ENCODE measurements at regions not wholly inside any gene's neighbourhood (a gene's known extent, or its start where the extent isn't known, plus 50 kb on each side); places are given as distances from the start of the nearest gene placed in this dataset.
"Not testable (repeated sequence)": the region's sequence is repeated elsewhere in the genome, so short reads cannot be mapped to it uniquely, and the experiment has no call there.

DNA sequence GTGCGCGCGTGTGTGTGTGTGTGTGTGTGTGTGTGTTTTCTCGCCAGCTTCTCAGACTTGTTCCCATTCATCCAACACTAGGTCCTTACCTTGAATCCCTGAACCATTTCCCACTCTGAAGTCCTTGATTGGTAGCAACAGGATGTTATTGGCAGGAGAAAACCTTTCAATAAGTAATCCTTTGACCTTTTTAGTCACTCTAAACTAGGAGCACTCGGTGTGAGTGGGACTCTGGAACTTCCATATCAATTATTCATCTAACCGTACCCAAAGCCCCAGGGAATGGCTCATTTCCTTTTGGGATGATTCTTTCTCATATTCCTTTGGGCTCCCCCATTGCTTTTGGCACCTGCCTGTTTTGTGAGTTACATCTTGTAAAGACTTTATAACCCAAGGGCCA, 140.2 kb upstream of the SPRED1 start:
- Histone ChIP-seq H3K36me3 (no peaks in the 10 kb centered on the region), H3K27ac (no peak overlapping the region), H3K27me3 (no peaks in the 10 kb centered on the region), H3K4me3 (no peak overlapping the region), H3K9me3 (no peaks in the 10 kb centered on the region), H3K4me1 (no peaks in the 10 kb centered on the region)
- TF ChIP-seq POLR2AphosphoS5 (IDR thresholded peaks at IDR 0.05) (no peak), EP300 (IDR thresholded peaks at IDR 0.05) (no peak), POLR2A (IDR thresholded peaks at IDR 0.05) (no peak)
- TF ChIP-seq, protein P1, sequence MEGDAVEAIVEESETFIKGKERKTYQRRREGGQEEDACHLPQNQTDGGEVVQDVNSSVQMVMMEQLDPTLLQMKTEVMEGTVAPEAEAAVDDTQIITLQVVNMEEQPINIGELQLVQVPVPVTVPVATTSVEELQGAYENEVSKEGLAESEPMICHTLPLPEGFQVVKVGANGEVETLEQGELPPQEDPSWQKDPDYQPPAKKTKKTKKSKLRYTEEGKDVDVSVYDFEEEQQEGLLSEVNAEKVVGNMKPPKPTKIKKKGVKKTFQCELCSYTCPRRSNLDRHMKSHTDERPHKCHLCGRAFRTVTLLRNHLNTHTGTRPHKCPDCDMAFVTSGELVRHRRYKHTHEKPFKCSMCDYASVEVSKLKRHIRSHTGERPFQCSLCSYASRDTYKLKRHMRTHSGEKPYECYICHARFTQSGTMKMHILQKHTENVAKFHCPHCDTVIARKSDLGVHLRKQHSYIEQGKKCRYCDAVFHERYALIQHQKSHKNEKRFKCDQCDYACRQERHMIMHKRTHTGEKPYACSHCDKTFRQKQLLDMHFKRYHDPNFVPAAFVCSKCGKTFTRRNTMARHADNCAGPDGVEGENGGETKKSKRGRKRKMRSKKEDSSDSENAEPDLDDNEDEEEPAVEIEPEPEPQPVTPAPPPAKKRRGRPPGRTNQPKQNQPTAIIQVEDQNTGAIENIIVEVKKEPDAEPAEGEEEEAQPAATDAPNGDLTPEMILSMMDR (IDR thresholded peaks at IDR 0.05): no peak
- WGBS: 85% methylated on average over 6 of the region's 6 CpGs
- DNase-seq (ENCODE audit: low spot score in 2 of 2): no peak

DNA sequence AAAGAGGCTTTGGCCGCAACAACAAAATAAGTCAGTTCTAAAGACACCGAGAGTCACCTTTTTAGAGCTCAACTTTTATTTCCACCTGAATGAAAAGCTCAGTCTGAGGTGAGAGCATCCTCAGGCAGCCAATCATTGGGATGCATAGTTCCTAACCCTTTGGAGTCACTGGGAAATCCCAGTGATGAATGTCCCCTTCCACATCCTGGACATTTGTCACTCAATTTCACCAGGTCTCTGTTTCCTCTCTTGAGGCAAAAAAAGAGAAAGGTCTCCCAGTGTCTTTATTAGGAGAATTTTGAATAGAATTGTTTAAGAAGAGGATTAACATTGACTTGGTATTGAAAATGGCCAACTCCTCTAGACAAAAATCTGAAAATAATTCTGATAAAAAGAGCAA, 137.5 kb upstream of the SPRED1 start:
- Histone ChIP-seq H3K4me1 (no peaks in the 10 kb centered on the region), H3K27ac (no peak overlapping the region), H3K4me3 (no peak overlapping the region), H3K9me3 (no peaks in the 10 kb centered on the region), H3K27me3 (no peaks in the 10 kb centered on the region), H3K36me3 (no peaks in the 10 kb centered on the region)
- 97% methylated on average over 2 of the region's 2 CpGs for WGBS
- no peak for TF ChIP-seq POLR2A (IDR thresholded peaks at IDR 0.05)
- TF ChIP-seq, protein P1 (IDR thresholded peaks at IDR 0.05): no peak
- DNase-seq (ENCODE audit: low spot score in 2 of 2): no peak

DNA sequence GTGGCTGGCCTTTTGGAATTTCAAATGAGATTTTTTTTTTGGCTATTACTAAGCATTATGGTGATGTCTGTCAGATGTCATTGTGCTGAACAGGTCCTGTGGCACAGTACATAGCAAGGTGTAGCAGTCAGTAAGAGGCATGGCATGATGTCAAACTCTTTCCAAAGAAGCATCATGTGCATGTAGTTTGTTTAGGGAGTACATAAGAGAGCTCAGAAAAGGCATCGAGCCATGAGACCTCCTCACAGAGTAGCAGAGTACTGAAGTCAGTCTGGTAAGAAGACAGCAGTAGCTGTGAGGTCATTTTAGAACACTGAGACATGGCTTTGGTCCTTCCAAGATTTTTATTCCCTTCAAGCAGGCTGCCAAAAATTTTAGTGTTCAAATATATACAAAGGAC, 134.9 kb upstream of the SPRED1 start:
- WGBS: 67% methylated on average over 1 of the region's 1 CpG
- Histone ChIP-seq H3K27me3 (no peaks in the 10 kb centered on the region), H3K9me3 (no peaks in the 10 kb centered on the region), H3K4me3 (no peak overlapping the region), H3K4me1 (no peaks in the 10 kb centered on the region), H3K36me3 (no peaks in the 10 kb centered on the region), H3K27ac (no peak overlapping the region)
- TF ChIP-seq POLR2A (IDR thresholded peaks at IDR 0.05): no peak
- TF ChIP-seq POLR2AphosphoS5 (IDR thresholded peaks at IDR 0.05): no peak
- TF ChIP-seq EP300 (IDR thresholded peaks at IDR 0.05): no peak
- TF ChIP-seq, protein P1 (IDR thresholded peaks at IDR 0.05): no peak
- DNase-seq (ENCODE audit: low spot score in 2 of 2): no peak

DNA sequence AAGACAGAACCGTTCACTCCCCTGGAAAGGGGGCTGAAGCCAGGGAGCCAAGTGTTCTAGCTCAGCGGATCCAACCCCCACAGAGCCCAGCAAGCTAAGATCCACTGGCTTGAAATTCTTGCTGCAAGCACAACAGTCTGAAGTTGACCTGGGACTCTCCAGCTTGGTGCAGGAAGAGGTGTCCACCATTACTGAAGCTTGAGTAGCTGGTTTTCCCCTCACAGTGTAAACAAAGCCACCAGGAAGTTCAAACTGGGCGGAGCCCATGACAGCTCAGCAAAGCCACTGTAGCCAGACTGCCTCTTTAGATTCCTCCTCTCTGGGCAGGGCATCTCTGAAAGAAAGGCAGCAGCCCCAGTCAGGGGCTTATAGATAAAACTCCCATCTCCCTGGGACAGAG, 132.8 kb upstream of the SPRED1 start:
- not testable (repeated sequence) for H3K27ac ChIP-seq; H3K4me1 ChIP-seq; H3K36me3 ChIP-seq; DNase-seq (ENCODE audit: low spot score in 2 of 2); H3K27me3 ChIP-seq; H3K4me3 ChIP-seq; H3K9me3 ChIP-seq
- 86% methylated on average over 1 of the region's 3 CpGs for WGBS

DNA sequence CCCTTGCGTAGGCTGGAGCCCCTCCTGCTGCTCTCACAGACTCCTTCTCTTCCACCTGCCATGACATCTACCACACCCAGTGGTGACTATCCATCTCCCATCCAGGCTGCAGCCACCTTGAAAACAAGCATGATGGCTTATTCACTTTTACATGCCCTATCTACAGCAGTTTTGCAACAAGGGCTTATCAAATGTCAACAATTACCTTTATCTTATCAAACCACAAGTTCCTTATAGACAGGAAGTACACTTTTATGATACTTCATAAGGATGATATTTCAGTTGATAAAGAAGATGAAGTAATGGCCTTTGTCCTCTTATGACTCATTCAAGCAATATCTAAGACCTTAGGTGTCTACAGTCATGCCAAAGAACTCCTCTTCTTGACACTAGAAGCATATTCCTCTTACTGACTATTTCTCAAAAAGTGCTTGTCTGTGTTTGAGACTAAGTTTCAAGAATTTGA, 125.3 kb upstream of the SPRED1 start:
- no peak for DNase-seq (ENCODE audit: low spot score in 2 of 2)
- H3K27me3 ChIP-seq: no peaks in the 10 kb centered on the region
- TF ChIP-seq POLR2AphosphoS5 (IDR thresholded peaks at IDR 0.05): no peak
- no peak overlapping the region for H3K4me3 ChIP-seq
- no peaks in the 10 kb centered on the region for H3K36me3 ChIP-seq
- peaks cover 39% of the 10 kb centered on the region for H3K4me1 ChIP-seq
- no peaks in the 10 kb centered on the region for H3K9me3 ChIP-seq
- 91% methylated on average over 1 of the region's 1 CpG for WGBS
- no peak overlapping the region for H3K27ac ChIP-seq

DNA sequence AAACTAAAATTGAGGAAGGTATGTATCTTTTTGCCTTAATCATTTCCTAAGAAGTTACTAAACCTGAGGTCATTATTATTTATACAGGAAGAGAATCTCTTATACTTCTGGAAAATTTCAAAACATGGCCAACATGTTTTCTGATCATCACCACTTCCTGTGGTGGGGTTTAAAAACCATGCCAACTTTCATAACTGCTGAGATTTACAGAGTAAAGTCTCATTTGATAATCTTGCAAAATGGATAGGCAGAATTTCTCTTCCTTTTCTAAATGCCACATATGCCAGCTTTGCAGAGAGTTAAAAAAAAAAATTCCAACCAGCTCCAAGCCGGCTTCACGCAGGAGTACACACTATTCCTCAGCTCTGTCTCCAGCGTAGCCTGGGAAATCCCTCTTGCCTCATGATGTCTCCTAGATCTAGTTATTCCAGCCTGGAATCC, 124.3 kb upstream of the SPRED1 start:
- Histone ChIP-seq H3K36me3 (no peaks in the 10 kb centered on the region), H3K27me3 (no peaks in the 10 kb centered on the region), H3K27ac (no peak overlapping the region), H3K9me3 (no peaks in the 10 kb centered on the region), H3K4me1 (peaks cover 39% of the 10 kb centered on the region), H3K4me3 (no peak overlapping the region)
- no peak for TF ChIP-seq POLR2AphosphoS5 (IDR thresholded peaks at IDR 0.05)
- TF ChIP-seq POLR2A (IDR thresholded peaks at IDR 0.05): no peak
- TF ChIP-seq, protein P1 (IDR thresholded peaks at IDR 0.05): no peak
- TF ChIP-seq EP300 (IDR thresholded peaks at IDR 0.05): no peak
- 18% methylated on average over 3 of the region's 3 CpGs for WGBS
- no peak for DNase-seq (ENCODE audit: low spot score in 2 of 2)

Measured in suprapubic skin (tissue), 4 donors.